Fibroblast of the aortic adventitia (primary cell): ENCODE measurements at regions not wholly inside any gene's neighbourhood (a gene's known extent, or its start where the extent isn't known, plus 50 kb on each side); places are given as distances from the start of the nearest gene placed in this dataset.

ENCODE experiments used
- DNase-seq: peaks from one replicate; pipeline ENCODE4 v3.0.0-alpha.2; 2010; ENCODE audit warnings: low read depth
- H3K4me3 ChIP-seq: 2 replicates; pipeline ENCODE4 v1.5.1; 2011; ENCODE audit warnings: low read depth, mild to moderate bottlenecking, control low read depth, low read length, moderate library complexity
- TF ChIP-seq, protein P1 (sequence below): IDR thresholded peaks from 2 replicates; pipeline ENCODE4 v1.5.1; 2011; ENCODE audit warnings: mild to moderate bottlenecking, low read length, control low read depth, inconsistent platforms; ENCODE audit not compliant: insufficient read depth

DNA sequence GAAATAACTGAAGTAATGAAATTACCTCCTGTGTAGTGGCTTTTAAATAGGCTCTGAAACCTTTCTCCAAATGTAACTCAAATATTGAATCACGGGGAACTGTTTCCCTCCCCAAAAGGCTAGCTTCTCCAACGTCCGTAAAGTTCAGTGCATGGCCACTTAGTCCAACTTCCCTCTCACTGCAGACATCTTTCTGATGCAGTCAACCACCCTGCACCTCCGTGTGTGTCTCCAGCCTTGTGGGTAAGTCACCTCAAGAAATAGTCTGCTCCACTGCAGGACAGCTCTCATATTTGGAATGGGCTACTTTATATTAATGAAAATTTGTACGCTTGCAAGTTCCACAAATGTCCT lies 152.5 kb upstream of the CYRIA start:
- no peak overlapping the region for H3K4me3 ChIP-seq
- no peak for DNase-seq

DNA sequence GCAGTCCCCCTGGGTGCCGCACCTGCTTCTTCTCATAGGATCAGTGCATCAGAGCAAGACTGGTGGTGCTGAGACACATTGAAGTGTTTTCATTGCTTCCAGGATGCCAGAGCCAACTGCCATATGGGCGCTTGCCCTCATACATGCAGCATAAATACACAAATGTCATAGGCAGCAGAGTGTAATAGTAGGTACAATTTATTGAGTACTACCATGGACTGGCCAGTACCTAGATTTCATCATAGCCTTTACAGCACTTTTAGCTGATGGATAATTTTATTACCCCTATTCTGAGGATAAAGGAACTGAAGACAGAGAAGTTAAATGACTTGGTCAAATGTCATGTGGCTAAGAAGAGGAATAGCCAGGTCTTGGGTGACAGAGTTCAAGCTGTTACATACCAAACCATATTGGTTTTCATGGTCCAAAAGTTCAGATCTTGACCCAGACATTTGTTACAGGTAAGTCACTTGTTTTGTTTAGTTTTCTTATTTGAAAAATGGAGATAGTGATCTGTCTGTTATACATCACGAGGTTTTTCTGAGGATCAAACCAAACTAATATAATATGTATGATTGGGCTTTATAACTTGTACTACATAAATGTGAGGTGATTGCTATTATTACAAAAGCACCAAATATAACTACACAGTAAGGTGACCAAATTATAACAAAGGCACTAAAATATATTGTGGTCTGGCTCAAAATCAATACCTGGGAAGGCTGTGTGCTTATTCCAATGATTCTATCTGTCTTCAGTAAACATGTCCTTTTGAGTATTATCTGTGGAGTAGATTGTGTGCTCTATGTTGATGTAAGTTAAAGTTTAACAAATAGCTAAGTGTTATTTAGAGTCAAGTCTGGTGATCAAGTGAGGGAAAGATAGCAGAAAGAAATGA lies 151.9 kb upstream of the CYRIA start:
- no peak overlapping the region for H3K4me3 ChIP-seq
- TF ChIP-seq, protein P1, sequence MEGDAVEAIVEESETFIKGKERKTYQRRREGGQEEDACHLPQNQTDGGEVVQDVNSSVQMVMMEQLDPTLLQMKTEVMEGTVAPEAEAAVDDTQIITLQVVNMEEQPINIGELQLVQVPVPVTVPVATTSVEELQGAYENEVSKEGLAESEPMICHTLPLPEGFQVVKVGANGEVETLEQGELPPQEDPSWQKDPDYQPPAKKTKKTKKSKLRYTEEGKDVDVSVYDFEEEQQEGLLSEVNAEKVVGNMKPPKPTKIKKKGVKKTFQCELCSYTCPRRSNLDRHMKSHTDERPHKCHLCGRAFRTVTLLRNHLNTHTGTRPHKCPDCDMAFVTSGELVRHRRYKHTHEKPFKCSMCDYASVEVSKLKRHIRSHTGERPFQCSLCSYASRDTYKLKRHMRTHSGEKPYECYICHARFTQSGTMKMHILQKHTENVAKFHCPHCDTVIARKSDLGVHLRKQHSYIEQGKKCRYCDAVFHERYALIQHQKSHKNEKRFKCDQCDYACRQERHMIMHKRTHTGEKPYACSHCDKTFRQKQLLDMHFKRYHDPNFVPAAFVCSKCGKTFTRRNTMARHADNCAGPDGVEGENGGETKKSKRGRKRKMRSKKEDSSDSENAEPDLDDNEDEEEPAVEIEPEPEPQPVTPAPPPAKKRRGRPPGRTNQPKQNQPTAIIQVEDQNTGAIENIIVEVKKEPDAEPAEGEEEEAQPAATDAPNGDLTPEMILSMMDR, result no peak
- DNase-seq, result no peak

More for the DNA sequence above, 152.5 kb upstream of the CYRIA start:
- TF ChIP-seq, protein P1, result no peak

DNA sequence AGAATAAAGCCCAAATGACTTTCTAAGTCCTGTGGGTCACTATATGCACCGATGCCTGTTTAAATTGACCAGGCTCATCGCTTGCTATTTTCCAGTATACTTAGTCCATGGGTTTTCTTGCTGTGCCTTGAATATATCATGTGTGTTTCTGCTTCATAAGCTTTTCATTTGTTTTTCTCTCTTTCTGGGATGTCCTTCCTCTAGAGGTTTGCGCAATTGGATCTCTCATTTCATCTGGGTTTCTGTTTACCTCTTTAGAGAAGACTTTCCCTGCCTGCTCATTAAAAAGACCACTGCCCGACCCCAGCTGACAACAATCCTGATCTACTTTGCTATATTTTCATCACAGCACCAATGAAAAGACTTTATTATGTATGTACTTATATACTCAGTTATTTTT lies 150.9 kb upstream of the CYRIA start:
- DNase-seq, result no peak
- no peak overlapping the region for H3K4me3 ChIP-seq
- TF ChIP-seq, protein P1, result no peak

DNA sequence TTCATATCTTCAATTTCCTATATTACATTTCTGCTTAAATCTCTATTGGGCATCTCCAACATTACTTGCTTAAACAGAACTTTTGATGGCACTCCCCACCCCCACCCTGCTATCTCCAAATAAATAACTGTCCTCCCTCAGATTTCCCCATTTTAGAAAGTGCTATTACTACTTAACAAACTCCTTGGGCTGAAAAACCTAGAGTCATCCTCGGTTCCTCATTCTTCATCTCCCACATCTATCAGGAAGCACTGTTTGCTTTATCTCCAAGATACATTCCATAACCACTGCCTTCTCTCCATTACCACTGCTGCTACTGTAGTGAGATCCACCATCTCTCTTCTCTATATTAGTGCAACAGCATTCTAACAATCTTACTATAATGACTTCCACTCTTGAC lies 150.4 kb upstream of the CYRIA start:
- no peak overlapping the region for H3K4me3 ChIP-seq
- no peak for DNase-seq
- TF ChIP-seq, protein P1, result no peak

DNA sequence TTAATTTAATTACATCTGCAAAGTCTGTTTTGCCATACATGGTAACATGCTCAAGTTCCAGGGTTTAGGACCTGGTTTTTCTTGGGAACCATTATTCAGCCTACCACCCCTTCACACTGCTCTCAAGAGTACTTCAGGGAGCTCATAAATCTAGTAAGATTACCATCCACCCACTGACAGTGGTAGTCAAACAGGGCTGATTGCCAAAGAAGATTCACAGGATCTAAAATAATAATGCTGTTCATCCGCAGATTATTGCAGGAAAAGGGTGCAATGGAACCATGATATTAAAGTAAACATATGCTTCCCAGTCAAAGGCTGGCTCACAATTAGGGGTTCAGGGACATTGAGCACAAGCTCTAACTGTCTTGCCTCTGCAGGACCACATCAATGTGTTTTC lies 148.0 kb upstream of the CYRIA start:
- H3K4me3 ChIP-seq, result no peak overlapping the region
- DNase-seq, result no peak
- TF ChIP-seq, protein P1, result no peak

DNA sequence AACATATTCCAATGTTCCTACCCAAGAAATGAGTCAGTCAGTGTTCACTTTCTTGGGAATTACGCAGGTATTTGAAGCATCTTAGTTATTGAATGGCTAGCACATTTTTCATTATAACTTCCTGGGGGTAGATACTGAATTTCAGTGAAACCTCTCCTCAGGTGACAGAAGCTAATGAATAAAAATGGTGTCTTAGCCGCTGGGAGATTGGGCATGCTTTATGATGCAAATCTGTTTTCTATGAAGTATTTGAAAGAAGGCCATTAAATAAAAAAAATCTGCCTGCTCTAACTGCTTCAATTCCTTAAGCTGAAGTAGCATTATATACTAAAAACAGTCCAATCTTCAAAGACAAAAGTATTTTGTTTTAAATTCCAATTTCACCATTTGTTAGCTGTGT lies 132.8 kb upstream of the CYRIA start:
- DNase-seq, result no peak
- H3K4me3 ChIP-seq, result no peak overlapping the region

More for the DNA sequence above, 132.8 kb upstream of the CYRIA start:
- TF ChIP-seq, protein P1, result no peak
